HG03342 (cell line): ENCODE measurements at regions not wholly inside any gene's neighbourhood (a gene's known extent, or its start where the extent isn't known, plus 50 kb on each side); places are given as distances from the start of the nearest gene placed in this dataset.
"Not testable (repeated sequence)": the region's sequence is repeated elsewhere in the genome, so short reads cannot be mapped to it uniquely, and the experiment has no call there.

ENCODE experiments used
- ATAC-seq: cut with Tn5 transposase; IDR thresholded peaks from one replicate; pipeline ENCODE4 v1.9.1; 2021; ENCODE audit warnings: mild to moderate bottlenecking, moderate library complexity; ENCODE audit not compliant: unreplicated experiment

GRCh38 chr2:2582998-2583545, 252.0 kb upstream of the MYT1L start:
- no peak for ATAC-seq

DNA sequence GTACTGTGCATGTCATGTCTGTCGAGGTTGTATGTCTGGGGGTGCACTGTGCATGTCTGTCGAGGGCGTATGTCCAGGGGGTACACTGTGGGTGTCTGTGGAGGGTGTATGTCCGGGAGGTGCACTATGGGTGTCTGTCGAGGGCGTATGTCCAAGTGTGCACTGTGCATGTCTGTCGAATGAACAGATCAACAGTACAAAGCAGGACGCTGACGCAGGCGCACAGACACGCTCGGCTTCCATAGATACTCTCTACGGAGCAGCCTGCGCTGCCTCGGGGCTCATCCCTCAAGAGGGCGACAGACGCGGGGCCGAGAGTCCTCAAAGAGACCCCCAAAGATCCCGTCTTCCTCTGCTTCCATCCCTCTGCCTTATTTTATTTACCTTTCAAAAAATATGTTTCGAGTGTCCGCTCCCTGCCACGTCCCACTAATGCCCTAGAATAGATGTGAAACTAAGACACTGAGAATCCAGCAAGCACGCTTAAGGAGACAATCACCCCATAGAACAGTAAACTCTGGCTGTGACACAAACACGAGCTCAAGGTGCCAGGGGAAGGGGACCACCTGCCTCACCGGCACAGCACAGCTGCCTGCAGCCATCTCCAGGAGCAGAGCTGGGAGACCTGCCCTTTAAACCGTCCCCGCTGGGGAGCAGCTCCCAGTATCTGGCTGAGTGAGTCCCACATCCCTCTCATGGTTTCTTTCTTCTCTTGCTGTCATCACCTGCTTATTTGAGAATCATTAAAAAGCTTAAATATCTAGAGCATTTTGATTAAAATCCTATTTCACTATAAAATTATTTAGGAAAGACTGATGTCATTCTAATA, 250.5 kb upstream of the MYT1L start:
- no peak for ATAC-seq

DNA sequence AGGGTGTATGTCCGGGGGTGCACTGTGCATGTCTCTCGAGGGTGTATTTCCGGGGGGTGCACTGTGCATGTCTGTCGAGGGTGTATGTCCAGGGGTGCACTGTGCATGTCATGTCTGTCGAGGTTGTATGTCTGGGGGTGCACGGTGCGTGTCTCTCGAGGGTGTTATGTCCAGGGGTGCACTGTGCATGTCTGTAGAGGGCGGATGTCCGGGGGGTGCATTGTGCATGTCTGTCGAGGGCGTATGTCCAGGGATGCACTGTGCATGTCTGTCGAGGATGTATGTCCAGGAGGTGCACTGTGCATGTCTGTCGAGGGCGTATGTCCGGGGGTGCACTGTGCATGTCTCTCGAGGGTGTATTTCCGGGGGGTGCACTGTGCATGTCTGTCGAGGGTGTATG, 249.8 kb upstream of the MYT1L start:
- not testable (repeated sequence) for ATAC-seq

GRCh38 chr2:2580341-2580740, 249.3 kb upstream of the MYT1L start:
- ATAC-seq, result no peak

GRCh38 chr2:2579814-2580213, 248.7 kb upstream of the MYT1L start:
- no peak for ATAC-seq

DNA sequence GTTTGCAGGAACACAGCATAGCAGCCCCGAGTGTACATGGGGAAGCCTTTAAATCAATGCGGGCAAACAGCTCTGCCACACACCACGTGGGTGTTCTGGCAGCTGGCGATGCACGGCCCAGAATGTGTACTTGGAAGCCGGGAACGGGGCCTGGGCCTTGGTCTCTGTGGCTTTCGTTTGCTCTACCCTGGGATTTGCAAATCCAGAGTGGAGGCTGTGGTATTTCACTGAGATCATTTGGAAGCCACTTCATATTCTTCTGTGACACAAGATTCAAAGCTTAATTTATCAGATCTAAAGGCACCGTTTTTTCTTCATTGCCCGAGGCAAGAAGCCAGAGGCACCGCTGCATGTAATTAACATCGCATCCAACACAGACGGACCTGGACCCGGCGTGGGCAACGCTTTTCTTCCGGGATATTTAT, 246.3 kb upstream of the MYT1L start:
- no peak for ATAC-seq

GRCh38 chr2:2575870-2576386, 244.9 kb upstream of the MYT1L start:
- no peak for ATAC-seq

DNA sequence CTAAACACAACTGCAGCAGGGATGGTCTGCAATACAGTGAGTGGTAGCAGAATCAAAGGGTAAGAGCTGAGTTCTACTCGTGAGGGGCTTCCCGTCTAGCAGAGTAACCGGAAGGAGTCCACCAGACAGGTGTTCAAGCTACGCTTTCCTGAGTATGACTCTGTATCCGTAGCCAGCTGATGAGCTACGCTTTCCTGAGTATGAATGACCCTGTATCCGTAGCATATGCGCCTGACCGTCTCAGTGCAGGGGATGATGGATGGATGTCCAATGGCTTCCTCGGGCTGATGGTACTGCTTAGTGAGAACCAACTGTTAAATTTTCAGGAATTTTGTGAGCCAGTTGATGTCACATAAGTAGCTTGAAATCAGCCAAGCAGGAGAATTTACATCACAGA, 244.1 kb upstream of the MYT1L start:
- ATAC-seq, result no peak

DNA sequence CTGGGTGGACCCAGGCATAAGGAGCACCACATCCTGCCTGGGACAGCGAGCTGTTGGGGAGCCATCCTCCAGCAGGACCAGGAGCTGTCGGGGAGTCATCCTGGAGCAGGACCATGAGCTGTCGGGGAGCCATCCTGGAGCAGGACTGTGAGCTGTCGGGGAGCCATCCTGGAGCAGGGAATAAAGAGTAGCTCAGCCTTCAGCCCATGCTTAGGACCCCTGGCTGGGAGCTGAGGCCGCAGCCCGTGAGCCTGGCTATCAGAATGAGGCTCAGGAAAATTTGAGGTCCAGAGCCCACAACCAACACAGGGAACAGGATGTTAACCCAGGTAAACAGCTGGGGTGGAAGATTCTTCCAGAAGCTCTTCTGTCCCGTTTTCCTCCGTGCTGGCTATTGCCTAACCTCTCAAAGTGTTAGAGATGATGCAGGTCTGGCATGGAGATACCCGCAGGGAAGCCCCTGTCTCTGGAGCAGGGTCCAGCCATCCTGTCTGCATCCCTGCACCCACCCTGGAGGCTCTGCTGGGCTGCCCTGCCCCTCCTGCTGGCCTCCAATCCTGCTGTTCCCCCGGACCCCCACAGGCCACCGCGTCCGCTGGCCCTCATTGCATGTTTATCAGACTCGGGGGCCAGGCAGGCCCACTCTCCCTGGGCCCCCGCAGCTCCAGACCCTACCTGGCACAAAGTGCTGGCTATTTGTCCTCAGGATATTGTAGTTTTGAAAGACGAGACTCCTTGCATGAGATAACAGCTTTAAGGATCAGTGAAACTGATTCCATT, 243.5 kb upstream of the MYT1L start:
- ATAC-seq, result no peak

- no peak for ATAC-seq
These were observed 242.7 kb upstream of the MYT1L start for GRCh38 chr2:2573658-2574293.

DNA sequence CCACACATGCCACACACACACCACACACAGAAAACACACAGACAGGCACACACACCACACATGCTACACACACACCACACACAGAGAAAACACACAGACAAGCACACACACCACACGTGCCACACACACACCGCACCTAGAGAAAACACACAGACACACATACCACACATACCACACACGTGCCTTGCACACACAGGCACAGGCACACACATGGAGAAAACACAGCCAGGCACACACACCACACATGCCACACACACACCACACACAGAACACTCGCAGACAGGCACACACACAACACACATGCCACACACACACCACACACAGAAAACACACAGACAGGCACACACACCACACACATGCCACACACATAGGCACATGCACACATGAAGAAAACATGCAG, 242.1 kb upstream of the MYT1L start:
- no peak for ATAC-seq

GRCh38 chr2:2572393-2573204, 241.5 kb upstream of the MYT1L start:
- ATAC-seq, result no peak

DNA sequence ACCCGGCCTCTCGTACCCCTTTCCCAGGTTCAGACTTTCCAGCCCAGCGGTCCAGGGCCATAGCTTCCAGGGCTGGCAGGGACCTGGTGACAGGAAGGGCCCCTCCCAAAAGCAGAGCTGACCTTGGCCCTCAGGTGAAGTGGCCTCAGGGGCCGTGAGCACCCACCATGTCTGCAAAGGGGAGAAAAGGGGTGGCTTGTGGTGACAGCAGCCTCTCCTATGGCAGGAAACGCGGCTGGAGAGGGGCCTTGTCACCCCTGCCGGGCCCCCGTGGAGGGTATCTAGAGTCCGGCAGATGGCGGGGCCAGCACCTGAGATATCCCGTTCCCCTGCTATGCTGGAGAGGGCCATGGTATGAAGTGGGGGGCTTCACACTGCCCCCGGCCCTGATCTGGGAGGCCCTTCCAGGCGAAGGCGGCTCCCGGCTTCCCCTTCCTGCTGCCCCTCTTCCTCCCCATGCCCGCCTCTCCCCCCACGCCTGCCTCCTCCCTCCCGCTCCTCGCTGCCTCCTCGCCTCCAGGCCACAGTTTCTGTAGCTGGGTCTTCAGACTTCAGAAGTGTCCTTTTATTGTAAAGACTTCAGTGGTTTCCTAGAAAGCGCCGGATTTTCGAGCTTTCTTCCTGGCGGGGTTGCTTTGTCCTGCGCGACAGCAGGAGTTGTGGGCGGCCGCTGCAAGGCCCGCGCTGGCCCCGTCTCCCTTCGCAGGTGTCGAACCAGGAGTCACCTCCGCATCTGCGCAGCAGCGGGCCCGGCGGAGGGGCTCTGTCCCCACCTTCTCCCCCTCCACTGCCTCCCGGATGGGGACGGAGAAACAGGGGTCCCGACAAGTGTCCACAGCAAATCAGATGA, 240.5 kb upstream of the MYT1L start:
- ATAC-seq, result no peak

GRCh38 chr2:2570871-2571270, 239.8 kb upstream of the MYT1L start:
- ATAC-seq, result no peak

- no peak for ATAC-seq
These were observed 239.3 kb upstream of the MYT1L start for GRCh38 chr2:2570360-2570759.

DNA sequence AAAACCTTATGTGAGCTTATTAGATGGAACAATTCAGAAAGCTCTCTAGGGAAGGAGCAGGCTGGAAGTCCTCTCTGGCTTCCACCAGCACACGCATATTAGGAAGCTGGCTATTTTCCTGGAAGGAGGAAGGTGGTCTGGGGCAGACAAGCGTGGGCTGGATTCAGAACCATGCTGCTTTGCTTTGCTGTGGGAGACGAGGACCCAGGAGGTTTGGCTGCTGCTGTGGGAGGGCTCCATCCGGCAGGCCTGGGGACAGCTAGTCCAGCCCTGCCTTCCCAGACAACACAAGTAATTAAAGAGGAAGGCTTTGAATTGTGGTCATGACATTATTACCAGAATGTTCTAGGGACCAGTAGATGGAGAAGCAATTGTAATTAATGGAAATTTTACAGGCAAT, 238.8 kb upstream of the MYT1L start:
- ATAC-seq, result no peak

DNA sequence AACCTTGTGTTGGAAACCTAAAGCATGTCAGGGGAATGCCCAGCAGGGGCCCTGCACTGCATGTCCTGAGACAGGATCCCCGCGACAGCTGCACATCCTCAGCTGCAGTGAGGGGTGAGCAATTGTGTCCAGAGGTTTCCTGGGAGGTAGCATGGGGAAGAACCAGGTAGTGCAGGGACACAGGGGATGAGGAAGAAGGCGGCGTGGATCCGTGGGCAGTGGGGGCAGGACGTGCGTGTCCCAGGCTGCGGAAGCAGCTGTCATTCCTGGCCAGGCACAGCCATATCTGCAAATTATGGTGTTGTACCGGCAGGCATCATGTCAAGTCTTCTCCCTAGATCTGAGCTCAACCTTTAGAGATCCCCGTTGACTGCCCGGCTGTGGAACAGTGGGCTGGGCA, 238.2 kb upstream of the MYT1L start:
- no peak for ATAC-seq

DNA sequence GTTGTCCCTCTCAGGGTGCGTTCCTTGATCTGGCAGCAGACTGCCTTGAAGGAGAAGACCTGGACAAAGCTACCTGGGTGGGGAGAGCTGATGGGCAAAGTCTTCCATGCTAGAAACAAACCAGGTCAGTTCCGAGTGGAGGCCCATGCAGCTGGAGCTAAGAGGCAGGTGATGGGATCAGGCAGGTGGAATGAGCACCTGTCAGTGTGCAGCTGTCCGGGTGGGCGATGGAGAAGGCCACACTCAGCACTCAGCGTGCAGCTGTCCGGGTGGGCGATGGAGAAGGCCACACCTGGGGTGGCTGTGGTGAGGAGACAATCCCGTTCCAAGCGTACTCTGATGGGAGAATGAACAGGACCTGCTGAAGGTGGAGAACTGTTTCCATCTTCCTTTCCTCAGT, 237.3 kb upstream of the MYT1L start:
- ATAC-seq, result no peak

- no peak for ATAC-seq
These were observed 236.7 kb upstream of the MYT1L start for GRCh38 chr2:2567776-2568175.
